ENCODE measurements at regions not wholly inside any gene's neighbourhood (a gene's known extent, or its start where the extent isn't known, plus 50 kb on each side); places are given as distances from the start of the nearest gene placed in this dataset.

- no peak for TF ChIP-seq CTCF (conservative IDR thresholded peaks at IDR 0.05 in 1 of 2, IDR thresholded peaks at IDR 0.05 in 1 of 2; ENCODE audit: extremely low read depth in 1 of 2, insufficient read depth in 1 of 2, low read depth in 1 of 2, low read length in 2 of 2)
- TF ChIP-seq EZH2 (IDR thresholded peaks at IDR 0.05; ENCODE audit: borderline replicate concordance, low read length), result no peak
These were observed 75.6 kb upstream of the GRIN3A start for GRCh38 chr9:101814064-101814463.

Measured in mammary epithelial cell (primary cell).